ENCODE measurements at regions not wholly inside any gene's neighbourhood (a gene's known extent, or its start where the extent isn't known, plus 50 kb on each side); places are given as distances from the start of the nearest gene placed in this dataset.

- Histone ChIP-seq H3K4me3 (ENCODE audit: low read depth, low read length) (no peak overlapping the region), H3K36me3 (ENCODE audit: control insufficient read depth in 2 of 2, insufficient read depth in 1 of 2, low read length in 2 of 2) (no peaks in the 10 kb centered on the region), H3K4me1 (ENCODE audit: control insufficient read depth, insufficient read depth, low read length) (no peaks in the 10 kb centered on the region), H3K9me3 (ENCODE audit: control insufficient read depth, insufficient read depth, low read depth, low read length) (no peaks in the 10 kb centered on the region), H3K27ac (ENCODE audit: extremely low read depth, low read depth, low read length) (no peak overlapping the region)
- POLR2A ChIA-PET: no interaction called here
- CTCF ChIA-PET: no interaction called here
- peak; percentile 42 for TF ChIP-seq ZFHX2 (tag by site-specific recombination; conservative IDR thresholded peaks at IDR 0.05)
- TF ChIP-seq ZNF366 (tag by site-specific recombination; conservative IDR thresholded peaks at IDR 0.05): no peak
- TF ChIP-seq EGR2 (tag by site-specific recombination; IDR thresholded peaks at IDR 0.05; ENCODE audit: low read depth): 0 out of 2 replicates have a peak, but pooled peaks have one; percentile 30
- TF ChIP-seq PRDM6 (tag by site-specific recombination; IDR thresholded peaks at IDR 0.05): no peak
- no peak for TF ChIP-seq ZNF391 (tag by site-specific recombination; IDR thresholded peaks at IDR 0.05; ENCODE audit: borderline replicate concordance, low read depth)
- TF ChIP-seq ZNF132 (tag by site-specific recombination; IDR thresholded peaks at IDR 0.05; ENCODE audit: borderline replicate concordance): no peak
- no peak for TF ChIP-seq ZNF350 (tag by site-specific recombination; IDR thresholded peaks at IDR 0.05)
Measured at GRCh38 chr17:77856551-77857305, 101.8 kb upstream of the TNRC6C start.

- ChIA-PET POLR2A (no interaction called here), CTCF (no interaction called here)
- no peaks in the 10 kb centered on the region for H3K36me3 ChIP-seq (ENCODE audit: control insufficient read depth in 2 of 2, insufficient read depth in 1 of 2, low read length in 2 of 2)
- no peak overlapping the region for H3K27ac ChIP-seq (ENCODE audit: extremely low read depth, low read depth, low read length)
- no peak for TF ChIP-seq ATF2 (tag by site-specific recombination; IDR thresholded peaks at IDR 0.05; ENCODE audit: low read depth)
- TF ChIP-seq ZNF157 (tag by site-specific recombination; IDR thresholded peaks at IDR 0.05): no peak
- TF ChIP-seq PRDM10 (tag by site-specific recombination; IDR thresholded peaks at IDR 0.05): no peak
- no peak overlapping the region for H3K4me3 ChIP-seq (ENCODE audit: low read depth, low read length)
- H3K4me1 ChIP-seq (ENCODE audit: control insufficient read depth, insufficient read depth, low read length): no peaks in the 10 kb centered on the region
- H3K9me3 ChIP-seq (ENCODE audit: control insufficient read depth, insufficient read depth, low read depth, low read length): no peaks in the 10 kb centered on the region
Measured at GRCh38 chr17:77857306-77857555, 101.3 kb upstream of the TNRC6C start.

- ChIA-PET POLR2A (no interaction called here), CTCF (no interaction called here)
- no peaks in the 10 kb centered on the region for H3K36me3 ChIP-seq (ENCODE audit: control insufficient read depth in 2 of 2, insufficient read depth in 1 of 2, low read length in 2 of 2)
- no peaks in the 10 kb centered on the region for H3K4me1 ChIP-seq (ENCODE audit: control insufficient read depth, insufficient read depth, low read length)
- TF ChIP-seq ZNF701 (tag by site-specific recombination; IDR thresholded peaks at IDR 0.05) (no peak), BCL11A (tag by site-specific recombination; IDR thresholded peaks at IDR 0.05; ENCODE audit: low read depth) (no peak), ZFHX2 (tag by site-specific recombination; conservative IDR thresholded peaks at IDR 0.05) (peak; percentile 57), IKZF3 (tag by site-specific recombination; IDR thresholded peaks at IDR 0.05) (no peak), ZBTB48 (tag by site-specific recombination; IDR thresholded peaks at IDR 0.05) (no peak), EGR2 (tag by site-specific recombination; IDR thresholded peaks at IDR 0.05; ENCODE audit: low read depth) (peak; percentile 39; the same call in 1 of the 2 replicates), ZNF626 (tag by site-specific recombination; IDR thresholded peaks at IDR 0.05) (no peak), ZSCAN5A (tag by site-specific recombination; IDR thresholded peaks at IDR 0.05) (no peak), ZNF114 (tag by site-specific recombination; IDR thresholded peaks at IDR 0.05) (no peak), MYNN (tag by site-specific recombination; IDR thresholded peaks at IDR 0.05; ENCODE audit: borderline replicate concordance) (no peak), ZNF266 (tag by site-specific recombination; IDR thresholded peaks at IDR 0.05; ENCODE audit: low read depth) (no peak)
- no peak overlapping the region for H3K27ac ChIP-seq (ENCODE audit: extremely low read depth, low read depth, low read length)
- H3K9me3 ChIP-seq (ENCODE audit: control insufficient read depth, insufficient read depth, low read depth, low read length): no peaks in the 10 kb centered on the region
- H3K4me3 ChIP-seq (ENCODE audit: low read depth, low read length): no peak overlapping the region
Measured at GRCh38 chr17:77857613-77858012, 100.9 kb upstream of the TNRC6C start.
